Hematopoietic multipotent progenitor cell treated with erythropoietin and hydrocortisone succinate and interleukin-3 and kit ligand, for 15 days (in vitro differentiated cells): ENCODE measurements at regions not wholly inside any gene's neighbourhood (a gene's known extent, or its start where the extent isn't known, plus 50 kb on each side); places are given as distances from the start of the nearest gene placed in this dataset.
"Not testable (repeated sequence)": the region's sequence is repeated elsewhere in the genome, so short reads cannot be mapped to it uniquely, and the experiment has no call there.

ENCODE experiments used
- DNase-seq: peaks from one replicate; pipeline ENCODE4 v3.0.0-alpha.2; 2015; ENCODE audit warnings: low spot score

DNA sequence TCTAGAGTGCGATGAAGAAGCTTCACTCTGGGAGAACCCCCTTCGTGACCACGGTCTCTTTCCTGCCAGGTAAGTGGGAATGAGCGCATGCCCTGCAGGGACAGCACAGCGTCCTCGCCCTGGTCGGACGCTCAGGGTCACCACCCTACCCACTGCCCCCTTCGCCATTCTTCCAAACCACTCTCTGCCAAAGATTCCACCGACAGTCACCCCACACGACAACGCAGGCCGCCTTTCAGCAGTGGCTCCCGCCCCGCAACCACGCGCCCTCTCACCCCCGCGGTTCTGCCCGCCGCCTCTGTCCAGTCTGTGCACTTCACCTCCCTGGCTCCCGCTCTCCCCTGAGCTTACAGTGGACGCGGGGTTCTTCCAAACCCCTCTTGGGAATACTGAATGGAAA, 82.3 kb upstream of the FCGR1A start:
- not testable (repeated sequence) for DNase-seq

DNA sequence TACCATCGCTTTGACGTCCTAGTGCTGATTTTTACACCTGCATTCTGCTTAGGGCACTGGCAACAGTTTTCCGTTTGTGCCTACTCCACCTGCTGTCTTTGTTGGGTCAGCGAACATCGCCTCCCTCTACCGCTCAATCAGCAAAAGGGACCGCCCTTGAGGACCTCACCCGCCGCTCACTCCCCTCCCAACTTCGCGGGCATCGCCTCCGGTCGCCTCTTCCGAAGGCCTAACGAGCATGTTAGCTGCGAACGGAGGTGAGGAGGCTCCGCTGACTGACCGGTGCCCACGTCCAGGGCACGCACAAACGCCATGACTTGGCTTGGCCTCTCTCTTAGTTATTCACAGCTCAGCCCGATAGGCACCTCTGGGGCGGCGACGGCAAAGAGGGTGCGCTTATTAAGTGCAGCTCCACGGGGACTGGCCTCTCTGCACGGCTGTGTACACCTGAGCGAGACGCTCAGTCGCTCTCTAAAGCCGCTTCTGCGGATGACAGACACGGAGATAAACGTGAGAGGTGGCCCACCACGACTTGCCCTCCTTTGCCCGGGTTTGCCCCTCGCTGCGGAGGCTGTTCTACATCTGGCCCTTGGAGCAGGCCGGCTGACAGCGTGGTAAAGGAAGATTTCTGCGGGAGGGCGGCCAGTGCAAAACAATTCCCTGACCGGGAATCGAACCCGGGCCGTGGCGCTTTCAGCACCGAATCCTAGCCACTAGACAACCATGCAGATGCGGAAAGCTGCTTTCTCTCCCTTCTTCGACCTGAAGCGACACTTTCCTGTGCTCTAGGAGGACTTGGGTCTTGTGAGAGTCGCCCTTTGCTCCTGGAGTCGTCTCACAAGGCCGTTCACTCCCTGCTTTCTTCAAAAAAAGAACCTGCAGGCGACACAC, 81.6 kb upstream of the FCGR1A start:
- DNase-seq, result not testable (repeated sequence)

DNA sequence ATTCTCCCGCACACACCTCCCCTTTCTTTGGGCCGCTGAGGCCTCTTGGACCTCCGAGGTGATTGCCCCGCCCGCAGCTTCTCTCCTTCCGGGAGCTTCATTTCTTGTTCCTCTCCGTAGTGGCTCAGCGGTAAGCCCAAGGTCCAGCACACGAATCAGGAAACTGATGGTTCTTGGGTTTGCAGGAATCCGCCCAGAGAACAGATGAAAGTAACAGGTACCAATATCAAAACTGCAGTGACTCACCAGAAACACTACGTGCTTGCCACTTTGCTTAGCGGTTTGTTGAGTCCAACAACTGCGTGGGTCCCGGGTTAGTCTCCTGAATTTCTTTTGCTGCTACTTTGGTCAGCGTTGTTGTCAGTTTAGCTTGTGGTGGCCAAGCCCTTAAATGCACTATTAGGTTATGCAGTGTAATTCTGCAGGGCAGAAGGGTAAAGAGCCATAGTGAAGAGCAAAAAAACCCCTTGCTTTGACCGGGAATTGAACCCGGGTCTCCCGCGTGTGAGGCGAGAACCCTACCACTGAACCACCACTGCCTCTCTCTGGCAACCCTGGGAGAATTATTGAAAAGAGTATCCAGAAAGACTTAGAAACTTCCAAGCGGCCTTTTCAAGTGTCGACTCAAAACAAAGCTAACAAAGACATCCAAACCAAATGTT, 74.2 kb upstream of the FCGR1A start:
- peak; percentile 15 for DNase-seq

DNA sequence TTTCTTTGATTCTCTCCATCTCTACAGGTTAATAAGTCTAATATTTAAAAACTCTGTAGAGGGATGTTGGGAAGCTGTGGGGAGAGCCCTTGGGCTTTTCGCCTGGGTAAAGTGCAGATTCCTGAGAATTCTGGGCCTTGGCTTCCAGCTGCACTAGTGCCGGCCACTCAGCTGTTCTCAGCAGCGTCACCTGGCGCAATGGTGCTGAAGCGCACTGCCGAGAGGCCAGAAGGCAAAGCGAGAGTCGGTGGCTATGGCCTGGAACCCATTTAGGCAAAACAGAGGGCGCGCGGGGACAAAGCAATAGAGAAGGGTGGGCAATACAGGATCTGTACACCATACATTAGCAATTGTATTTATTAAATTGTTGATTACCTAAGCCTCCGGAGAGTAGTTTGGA, 70.8 kb upstream of the FCGR1A start:
- DNase-seq, result not testable (repeated sequence)

DNA sequence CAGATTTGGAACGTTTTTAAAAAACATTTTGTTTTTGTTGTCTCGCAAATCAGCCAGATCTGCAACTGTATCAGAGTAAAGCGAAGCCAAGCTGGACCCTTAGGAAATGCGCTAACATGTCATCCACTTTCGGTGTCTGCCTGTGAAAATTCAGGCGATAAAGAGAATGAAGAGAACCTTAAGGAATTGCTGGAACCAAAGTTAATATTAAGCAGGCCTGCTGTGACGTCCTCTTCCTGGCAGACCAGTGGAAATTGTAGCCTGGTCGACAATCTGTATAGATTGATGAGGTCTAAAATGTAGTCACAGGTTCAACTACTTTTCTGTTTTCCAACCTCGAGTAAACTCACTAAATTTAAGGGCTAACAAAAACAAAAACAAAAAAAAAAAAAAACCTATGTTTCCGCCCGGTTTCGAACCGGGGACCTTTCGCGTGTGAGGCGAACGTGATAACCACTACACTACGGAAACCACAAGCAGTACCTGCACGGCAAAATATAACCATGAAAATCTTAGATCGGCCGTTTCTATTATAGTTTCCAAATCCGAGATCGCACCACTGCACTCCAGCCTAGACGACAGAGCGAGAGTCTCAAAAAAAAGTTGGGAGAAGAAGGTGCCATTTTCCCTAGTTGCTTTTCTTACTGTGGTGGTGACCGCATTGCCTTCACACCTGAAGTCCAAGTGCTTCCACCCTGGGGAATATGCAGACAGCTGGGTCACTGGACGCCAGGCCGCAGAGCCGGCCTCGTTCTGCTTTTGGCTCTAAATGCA, 70.2 kb upstream of the FCGR1A start:
- peak; percentile 9 for DNase-seq

DNA sequence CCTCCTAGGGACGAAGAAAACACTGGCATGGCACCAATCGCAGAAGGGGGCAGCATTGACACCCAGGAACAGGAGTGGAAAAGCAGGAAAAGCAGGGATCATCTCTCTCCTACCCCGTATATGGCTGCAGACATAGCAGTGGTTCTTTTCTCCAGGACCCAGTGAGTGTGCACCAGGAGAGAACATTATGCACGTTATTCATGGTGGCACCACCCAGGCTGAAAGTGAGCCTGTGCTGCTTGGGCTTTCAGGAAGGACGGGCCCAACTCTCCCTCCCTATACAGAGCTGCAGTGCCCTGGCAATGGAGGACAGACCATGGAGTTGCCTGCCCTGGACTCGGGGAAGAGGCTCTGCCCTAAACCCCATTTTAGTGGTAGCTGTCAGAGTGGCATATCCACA, 69.0 kb upstream of the FCGR1A start:
- DNase-seq, result not testable (repeated sequence)

DNA sequence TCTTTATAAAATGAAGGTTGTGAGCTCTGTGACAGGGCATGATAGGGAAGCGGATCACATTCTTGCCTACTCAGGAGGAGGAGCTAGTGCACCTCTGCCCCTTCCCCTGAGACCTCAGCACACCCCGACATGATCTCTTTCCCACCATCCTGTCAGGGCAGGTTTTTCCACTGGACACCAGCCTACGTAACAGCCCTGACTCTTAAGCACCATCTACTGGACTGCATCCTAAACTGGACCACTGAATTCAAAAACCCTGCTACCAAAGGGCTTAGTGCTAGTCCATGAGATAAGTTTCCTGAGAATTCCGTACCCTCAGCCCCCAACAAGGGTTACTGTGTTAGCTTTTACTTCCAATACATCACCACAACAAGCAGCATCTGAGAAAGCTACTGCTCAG, 68.5 kb upstream of the FCGR1A start:
- not testable (repeated sequence) for DNase-seq

DNA sequence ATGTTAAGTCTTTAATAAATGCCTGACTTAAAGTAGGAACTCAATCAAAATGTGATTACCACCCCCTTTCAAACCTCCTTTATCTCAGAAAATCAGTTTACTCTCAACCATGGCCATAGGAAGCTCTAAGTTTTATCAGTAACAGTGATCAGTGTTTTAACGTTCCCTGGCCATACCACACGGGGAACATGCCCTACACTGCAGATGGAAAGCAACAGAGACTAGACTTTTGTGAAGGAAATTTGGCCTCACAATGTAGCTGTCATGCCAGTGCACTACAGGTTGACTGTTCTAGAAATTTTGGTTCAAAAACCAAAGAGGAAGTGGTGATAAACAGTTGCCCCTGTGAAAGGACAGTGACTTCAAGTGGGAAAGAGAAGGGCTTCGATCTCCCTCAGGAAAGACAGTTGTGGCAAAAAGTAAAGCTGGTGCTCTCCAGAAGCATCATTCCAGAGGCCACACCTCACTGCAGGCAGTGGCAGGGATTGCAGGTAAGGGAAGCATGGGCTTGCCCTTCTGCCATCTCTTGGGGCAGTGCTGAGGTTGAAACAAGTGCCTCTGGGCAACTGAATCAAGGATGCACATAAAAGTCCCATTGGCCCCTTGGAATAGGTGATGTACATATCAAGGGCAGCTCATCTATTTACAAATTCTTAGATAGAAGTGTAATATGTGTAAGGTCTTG, 57.7 kb upstream of the FCGR1A start:
- not testable (repeated sequence) for DNase-seq

DNA sequence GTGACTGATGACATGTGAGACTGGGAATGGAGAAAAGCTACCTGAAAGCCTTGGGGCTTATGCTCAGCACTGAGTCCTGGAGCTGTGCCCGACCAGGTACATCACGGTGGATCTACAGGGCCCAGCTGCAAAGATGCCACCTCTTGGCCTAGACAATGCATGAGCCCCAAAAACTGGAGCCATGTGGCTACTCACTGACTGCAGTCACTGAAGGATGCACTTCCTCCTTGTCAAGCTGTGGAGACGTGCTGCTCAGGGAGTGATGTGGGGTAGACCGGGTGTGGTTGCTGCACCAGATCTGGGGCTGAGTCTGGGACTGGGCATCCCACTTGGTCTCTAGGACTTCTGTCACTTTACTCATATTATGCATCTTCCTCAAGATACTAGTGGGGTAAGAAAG, 55.8 kb upstream of the FCGR1A start:
- DNase-seq, result not testable (repeated sequence)

DNA sequence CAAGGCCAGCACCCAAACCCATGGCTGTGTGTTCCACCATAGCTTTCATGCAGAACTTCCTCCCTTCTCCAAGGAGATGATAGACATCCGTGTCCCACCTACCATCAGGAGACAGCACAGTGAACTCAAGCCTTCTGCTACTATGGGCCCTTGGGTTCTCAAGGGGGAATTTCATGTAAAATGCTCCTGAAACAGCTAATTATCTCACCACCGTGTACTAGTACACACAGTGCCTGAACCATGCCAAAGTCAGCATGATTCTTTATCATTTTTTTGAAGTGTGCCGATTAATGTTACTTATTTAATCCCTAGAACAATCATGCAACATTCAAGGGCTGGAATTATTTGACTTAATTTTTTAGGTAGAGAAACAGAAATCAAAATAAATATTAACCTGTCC, 53.9 kb upstream of the FCGR1A start:
- not testable (repeated sequence) for DNase-seq
